ENCODE measurements at regions not wholly inside any gene's neighbourhood (a gene's known extent, or its start where the extent isn't known, plus 50 kb on each side); places are given as distances from the start of the nearest gene placed in this dataset.

GRCh38 chr17:52606098-52606497, 447.6 kb upstream of the CA10 start:
- TF ChIP-seq CTCF (optimal IDR thresholded peaks at IDR 0.05 in 1 of 3, IDR thresholded peaks at IDR 0.05 in 1 of 3, conservative IDR thresholded peaks at IDR 0.05 in 1 of 3; ENCODE audit: extremely low read depth in 1 of 3, insufficient read depth in 2 of 3, low read length in 3 of 3) (no peak), EZH2 (IDR thresholded peaks at IDR 0.05; ENCODE audit: low read length) (no peak)
- Histone ChIP-seq H2AFZ (ENCODE audit: control insufficient read depth, low read length) (no peak overlapping the region), H3K4me1 (ENCODE audit: control insufficient read depth, extremely low read depth, insufficient read depth, low read length) (no peaks in the 10 kb centered on the region), H3K36me3 (ENCODE audit: control insufficient read depth in 2 of 2, extremely low read depth in 1 of 2, insufficient read depth in 2 of 2, low read length in 2 of 2) (no peaks in the 10 kb centered on the region), H3K27me3 (ENCODE audit: control insufficient read depth, extremely low read depth, insufficient read depth, low read length) (no peaks in the 10 kb centered on the region), H4K20me1 (ENCODE audit: control insufficient read depth, extremely low read depth, insufficient read depth, low read length) (no peaks in the 10 kb centered on the region), H3K4me3 (ENCODE audit: control insufficient read depth in 2 of 3, extremely low read depth in 1 of 3, insufficient read depth in 2 of 3, low read depth in 1 of 3, low read length in 3 of 3) (no peak overlapping the region), H3K9me1 (ENCODE audit: control insufficient read depth, extremely low read depth, insufficient read depth, low read length) (no peaks in the 10 kb centered on the region), H3K9ac (ENCODE audit: control insufficient read depth, extremely low read depth, insufficient read depth, low read length) (no peak overlapping the region), H3K9me3 (ENCODE audit: control insufficient read depth, low read depth, low read length) (no peaks in the 10 kb centered on the region), H3K4me2 (ENCODE audit: control insufficient read depth, extremely low read depth, insufficient read depth, low read depth, low read length) (no peak overlapping the region), H3K79me2 (ENCODE audit: control insufficient read depth, insufficient read depth, low read length) (no peaks in the 10 kb centered on the region), H3K27ac (ENCODE audit: control insufficient read depth, insufficient read depth, low read length) (no peak overlapping the region)
- dilution Hi-C loops (cut with MboI; ENCODE audit: extremely low pct_ligation_motif_present, low sequenced_read_pairs) = no loop called here
- FAIRE-seq = no peak
- DNase-seq (ENCODE audit: low read depth, low spot score) = peak; percentile 15

- Histone ChIP-seq H3K79me2 (ENCODE audit: control insufficient read depth, insufficient read depth, low read length) (no peaks in the 10 kb centered on the region), H3K9ac (ENCODE audit: control insufficient read depth, extremely low read depth, insufficient read depth, low read length) (no peak overlapping the region), H3K36me3 (ENCODE audit: control insufficient read depth in 2 of 2, extremely low read depth in 1 of 2, insufficient read depth in 2 of 2, low read length in 2 of 2) (no peaks in the 10 kb centered on the region), H3K9me3 (ENCODE audit: control insufficient read depth, low read depth, low read length) (no peaks in the 10 kb centered on the region), H3K4me1 (ENCODE audit: control insufficient read depth, extremely low read depth, insufficient read depth, low read length) (no peaks in the 10 kb centered on the region), H3K4me3 (ENCODE audit: control insufficient read depth in 2 of 3, extremely low read depth in 1 of 3, insufficient read depth in 2 of 3, low read depth in 1 of 3, low read length in 3 of 3) (no peak overlapping the region), H3K27ac (ENCODE audit: control insufficient read depth, insufficient read depth, low read length) (no peak overlapping the region), H3K9me1 (ENCODE audit: control insufficient read depth, extremely low read depth, insufficient read depth, low read length) (no peaks in the 10 kb centered on the region), H3K4me2 (ENCODE audit: control insufficient read depth, extremely low read depth, insufficient read depth, low read depth, low read length) (no peak overlapping the region), H4K20me1 (ENCODE audit: control insufficient read depth, extremely low read depth, insufficient read depth, low read length) (no peaks in the 10 kb centered on the region), H2AFZ (ENCODE audit: control insufficient read depth, low read length) (no peak overlapping the region), H3K27me3 (ENCODE audit: control insufficient read depth, extremely low read depth, insufficient read depth, low read length) (no peaks in the 10 kb centered on the region)
- dilution Hi-C loops (cut with MboI; ENCODE audit: extremely low pct_ligation_motif_present, low sequenced_read_pairs) = no loop called here
- DNase-seq (ENCODE audit: low read depth, low spot score) = no peak
- FAIRE-seq = no peak
- TF ChIP-seq EZH2 (IDR thresholded peaks at IDR 0.05; ENCODE audit: low read length) (no peak), CTCF (optimal IDR thresholded peaks at IDR 0.05 in 1 of 3, IDR thresholded peaks at IDR 0.05 in 1 of 3, conservative IDR thresholded peaks at IDR 0.05 in 1 of 3; ENCODE audit: extremely low read depth in 1 of 3, insufficient read depth in 2 of 3, low read length in 3 of 3) (no peak)
Measured at GRCh38 chr17:52604105-52604504, 445.6 kb upstream of the CA10 start.
